HEK293 (cell line): ENCODE measurements at regions not wholly inside any gene's neighbourhood (a gene's known extent, or its start where the extent isn't known, plus 50 kb on each side); places are given as distances from the start of the nearest gene placed in this dataset.

Experiments
- CTCF ChIA-PET: fragments of 350-600 bp; formaldehyde crosslinking; extraction: SDS; loops from one replicate; lab custom pipeline; 2021; ENCODE audit warnings: antibody characterized with exemption; lab: Yijun Ruan, JAX
- POLR2A ChIA-PET: fragments of 300-600 bp; formaldehyde crosslinking; extraction: SDS; loops from one replicate; lab custom pipeline; 2020; ENCODE audit warnings: antibody characterized with exemption, inconsistent platforms; lab: Yijun Ruan, JAX
- H3K27ac ChIP-seq: fragments of 200-500 bp; sonication (Bioruptor generic); 2 replicates; pipeline ENCODE4 v1.5.1; 2014; ENCODE audit warnings: low read depth, low read length, control low read depth, inconsistent platforms; ENCODE audit errors: extremely low read depth
- H3K36me3 ChIP-seq, 2 experiments: fragments of 200-500 bp in 1 of 2; sonication (Bioruptor generic) in 1 of 2; 1 replicate in 1 of 2; 2 replicates in 1 of 2; pipeline ENCODE4 v1.5.1; 2014 to 2017; ENCODE audit warnings: inconsistent platforms in 2 of 2, low read length in 2 of 2; ENCODE audit not compliant: control insufficient read depth in 2 of 2, insufficient read depth in 1 of 2
- H3K4me1 ChIP-seq: fragments of 200-500 bp; sonication (Bioruptor generic); 2 replicates; pipeline ENCODE4 v1.5.1; 2014; ENCODE audit warnings: mild to moderate bottlenecking, low read length, inconsistent platforms; ENCODE audit not compliant: control insufficient read depth, insufficient read depth
- H3K4me3 ChIP-seq: 2 replicates; pipeline ENCODE4 v1.5.1; 2011; ENCODE audit warnings: low read depth, mild to moderate bottlenecking, control low read depth, low read length, moderate library complexity
- H3K9me3 ChIP-seq: fragments of 200-500 bp; sonication (Bioruptor generic); 2 replicates; pipeline ENCODE4 v1.5.1; 2014; ENCODE audit warnings: low read depth, low read length, inconsistent platforms; ENCODE audit not compliant: control insufficient read depth, insufficient read depth
- FEZF1 ChIP-seq: fragments of 450-650 bp; formaldehyde crosslinking; IDR thresholded peaks from 2 replicates; pipeline ENCODE4 v1.5.1; 2016; ENCODE audit warnings: missing biosample characterization, missing genetic modification characterization
- HOXA7 ChIP-seq: sonication (generic); formaldehyde crosslinking; IDR thresholded peaks from 2 replicates; pipeline ENCODE4 v1.8.1; 2022; ENCODE audit warnings: missing genetic modification reagents, borderline replicate concordance
- MZF1 ChIP-seq: fragments of 450-650 bp; formaldehyde crosslinking; IDR thresholded peaks from 2 replicates; pipeline ENCODE4 v1.5.1; 2017; ENCODE audit warnings: missing biosample characterization, missing genetic modification characterization, borderline replicate concordance
- ZFP3 ChIP-seq: fragments of 450-650 bp; formaldehyde crosslinking; IDR thresholded peaks from 2 replicates; pipeline ENCODE4 v1.5.1; 2016; ENCODE audit warnings: low read depth, missing biosample characterization, missing genetic modification characterization
- ZNF157 ChIP-seq: fragments of 450-650 bp; formaldehyde crosslinking; IDR thresholded peaks from 2 replicates; pipeline ENCODE4 v1.5.1; 2016; ENCODE audit warnings: missing biosample characterization, missing genetic modification characterization
- ZNF174 ChIP-seq: fragments of 450-650 bp; formaldehyde crosslinking; IDR thresholded peaks from 2 replicates; pipeline ENCODE4 v1.5.0; 2017; ENCODE audit warnings: missing biosample characterization, mild to moderate bottlenecking, missing genetic modification characterization
- ZNF214 ChIP-seq: fragments of 450-650 bp; formaldehyde crosslinking; IDR thresholded peaks from 2 replicates; pipeline ENCODE4 v1.5.1; 2017; ENCODE audit warnings: missing biosample characterization, mild to moderate bottlenecking, missing genetic modification characterization, borderline replicate concordance
- ZNF280C ChIP-seq: fragments of 450-650 bp; formaldehyde crosslinking; IDR thresholded peaks from 2 replicates; pipeline ENCODE4 v1.5.1; 2016; ENCODE audit warnings: missing biosample characterization, missing genetic modification characterization
- ZNF366 ChIP-seq: fragments of 450-650 bp; formaldehyde crosslinking; conservative IDR thresholded peaks from 2 replicates; pipeline ENCODE4 v1.5.1; 2016; ENCODE audit warnings: missing biosample characterization, missing genetic modification characterization
- ZNF394 ChIP-seq: fragments of 450-650 bp; formaldehyde crosslinking; IDR thresholded peaks from 2 replicates; pipeline ENCODE4 v1.5.1; 2016; ENCODE audit warnings: missing biosample characterization, missing genetic modification characterization, mild to moderate bottlenecking, moderate library complexity, borderline replicate concordance
- ZNF426 ChIP-seq: fragments of 450-650 bp; formaldehyde crosslinking; IDR thresholded peaks from 2 replicates; pipeline ENCODE4 v1.5.1; 2017; ENCODE audit warnings: missing biosample characterization, missing genetic modification characterization, mild to moderate bottlenecking, inconsistent platforms, moderate library complexity
- ZNF624 ChIP-seq: fragments of 450-650 bp; formaldehyde crosslinking; IDR thresholded peaks from 2 replicates; pipeline ENCODE4 v1.5.1; 2017; ENCODE audit warnings: missing biosample characterization, missing genetic modification characterization
- ZNF837 ChIP-seq: fragments of 450-650 bp; formaldehyde crosslinking; IDR thresholded peaks from 2 replicates; pipeline ENCODE4 v1.5.1; 2016; ENCODE audit warnings: missing biosample characterization, missing genetic modification characterization
- TF ChIP-seq, protein P1 (sequence below): fragments of 450-650 bp; formaldehyde crosslinking; IDR thresholded peaks from 2 replicates; pipeline ENCODE4 v1.5.1; 2016; ENCODE audit warnings: missing biosample characterization, missing genetic modification characterization

GRCh38 chr22:22349455-22349836 is 104.9 kb downstream of the VPREB1 start (continued):
- TF ChIP-seq, protein P1, sequence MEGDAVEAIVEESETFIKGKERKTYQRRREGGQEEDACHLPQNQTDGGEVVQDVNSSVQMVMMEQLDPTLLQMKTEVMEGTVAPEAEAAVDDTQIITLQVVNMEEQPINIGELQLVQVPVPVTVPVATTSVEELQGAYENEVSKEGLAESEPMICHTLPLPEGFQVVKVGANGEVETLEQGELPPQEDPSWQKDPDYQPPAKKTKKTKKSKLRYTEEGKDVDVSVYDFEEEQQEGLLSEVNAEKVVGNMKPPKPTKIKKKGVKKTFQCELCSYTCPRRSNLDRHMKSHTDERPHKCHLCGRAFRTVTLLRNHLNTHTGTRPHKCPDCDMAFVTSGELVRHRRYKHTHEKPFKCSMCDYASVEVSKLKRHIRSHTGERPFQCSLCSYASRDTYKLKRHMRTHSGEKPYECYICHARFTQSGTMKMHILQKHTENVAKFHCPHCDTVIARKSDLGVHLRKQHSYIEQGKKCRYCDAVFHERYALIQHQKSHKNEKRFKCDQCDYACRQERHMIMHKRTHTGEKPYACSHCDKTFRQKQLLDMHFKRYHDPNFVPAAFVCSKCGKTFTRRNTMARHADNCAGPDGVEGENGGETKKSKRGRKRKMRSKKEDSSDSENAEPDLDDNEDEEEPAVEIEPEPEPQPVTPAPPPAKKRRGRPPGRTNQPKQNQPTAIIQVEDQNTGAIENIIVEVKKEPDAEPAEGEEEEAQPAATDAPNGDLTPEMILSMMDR (tag by site-specific recombination), result no peak
- TF ChIP-seq ZNF394 (tag by site-specific recombination), result no peak
- no peak for TF ChIP-seq ZNF280C

DNA sequence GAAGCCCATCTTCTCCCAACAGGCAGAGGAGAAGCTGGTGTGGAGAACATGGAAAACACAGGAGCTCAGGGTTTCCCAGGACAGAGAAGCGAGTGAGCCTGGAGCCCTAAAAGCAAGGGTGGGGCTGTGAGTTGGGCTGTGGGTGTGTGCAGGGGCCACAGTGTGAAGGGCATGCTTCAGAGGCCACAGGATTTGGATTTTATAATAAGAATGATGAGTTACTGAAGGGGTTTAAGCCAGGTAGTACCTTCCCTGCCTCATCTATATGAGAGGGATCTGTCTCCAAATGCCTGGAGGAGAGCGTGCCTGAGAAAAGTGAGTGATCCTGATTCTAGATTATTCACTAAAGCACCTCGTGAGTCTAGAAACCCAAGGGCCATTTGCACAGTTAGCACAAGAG is 106.8 kb downstream of the VPREB1 start:
- CTCF ChIA-PET, result interaction anchor here (0.9 to 2.9 kb wide), 3 partner anchors 8 to 158 kb away, joined by 4 to 15 read pairs (median 6); partner anchors contain the start of gene ZNF280B
- Histone ChIP-seq H3K4me3 (no peak overlapping the region), H3K9me3 (no peaks in the 10 kb centered on the region), H3K27ac (no peak overlapping the region), H3K4me1 (no peaks in the 10 kb centered on the region), H3K36me3 (no peaks in the 10 kb centered on the region)
- POLR2A ChIA-PET, result no interaction called here
- no peak for TF ChIP-seq HOXA7 (CRISPR knock-in tag)
- TF ChIP-seq ZNF426 (tag by site-specific recombination), result no peak
- no peak for TF ChIP-seq ZNF837 (tag by site-specific recombination)
- no peak for TF ChIP-seq ZNF214
- TF ChIP-seq MZF1 (tag by site-specific recombination), result no peak
- no peak for TF ChIP-seq ZNF174 (tag by site-specific recombination)
- TF ChIP-seq ZNF366, result no peak
- TF ChIP-seq ZNF157 (tag by site-specific recombination), result no peak
- TF ChIP-seq, protein P1 (tag by site-specific recombination), result no peak

GRCh38 chr22:22352371-22352999 is 107.9 kb downstream of the VPREB1 start:
- Histone ChIP-seq H3K27ac (no peak overlapping the region), H3K4me1 (no peaks in the 10 kb centered on the region), H3K9me3 (no peaks in the 10 kb centered on the region), H3K36me3 (no peaks in the 10 kb centered on the region), H3K4me3 (no peak overlapping the region)
- ChIA-PET POLR2A (no interaction called here), CTCF (interaction anchor here (0.7 to 0.9 kb wide), 3 partner anchors 22 to 156 kb away, joined by 3 to 4 read pairs (median 3); partner anchors contain the start of gene ZNF280B)
- TF ChIP-seq ZNF624 (tag by site-specific recombination) (no peak), ZFP3 (tag by site-specific recombination) (no peak), FEZF1 (tag by site-specific recombination) (no peak)
